ENCODE measurements at regions not wholly inside any gene's neighbourhood (a gene's known extent, or its start where the extent isn't known, plus 50 kb on each side); places are given as distances from the start of the nearest gene placed in this dataset.

GRCh38 chr2:84214455-84214854 lies 244.6 kb downstream of the SUCLG1 start:
- no peaks in the 10 kb centered on the region for H4K20me1 ChIP-seq (ENCODE audit: control insufficient read depth, insufficient read depth)
- H3K27me3 ChIP-seq (replicated peaks in 1 of 2; ENCODE audit: control insufficient read depth in 2 of 2, insufficient read depth in 2 of 2, low read length in 1 of 2) = no peaks in the 10 kb centered on the region
- in situ Hi-C loops (cut with MboI) = no loop called here
- H3K9ac ChIP-seq (ENCODE audit: control insufficient read depth, insufficient read depth, low read length) = no peak overlapping the region
- H3K27ac ChIP-seq (ENCODE audit: control insufficient read depth, insufficient read depth) = no peak overlapping the region
- TF ChIP-seq ZNF24 (IDR thresholded peaks at IDR 0.05) = no peak
- TF ChIP-seq EP300 (IDR thresholded peaks at IDR 0.05; ENCODE audit: borderline replicate concordance in 1 of 2, control insufficient read depth in 1 of 2, low read depth in 2 of 2, low read length in 2 of 2) = no peak
- no peak for TF ChIP-seq SUZ12 (IDR thresholded peaks at IDR 0.05; ENCODE audit: unreplicated experiment)
- TF ChIP-seq POLR2AphosphoS2 (IDR thresholded peaks at IDR 0.05; ENCODE audit: low read depth, low read length) = no peak
- no peak for TF ChIP-seq PKNOX1 (IDR thresholded peaks at IDR 0.05)
- no peak for TF ChIP-seq KAT2A (conservative IDR thresholded peaks at IDR 0.05; ENCODE audit: control insufficient read depth, low read depth, low read length)
- TF ChIP-seq NR2C2 (IDR thresholded peaks at IDR 0.05; ENCODE audit: borderline replicate concordance, control insufficient read depth, insufficient read length, low read depth) = no peak
- TF ChIP-seq NFXL1 (IDR thresholded peaks at IDR 0.05; ENCODE audit: borderline replicate concordance) = no peak
- no peak for TF ChIP-seq YBX1 (IDR thresholded peaks at IDR 0.05)
- TF ChIP-seq STAT1 (conservative IDR thresholded peaks at IDR 0.05) = no peak
- no peaks in the 10 kb centered on the region for H3K36me3 ChIP-seq (ENCODE audit: control insufficient read depth in 2 of 2, insufficient read depth in 2 of 2, low read length in 1 of 2)
- intact Hi-C loops (cut with micrococcal nuclease; ENCODE audit: unreplicated experiment) = no loop called here
- ChIA-PET SMC1A (ENCODE audit: uncharacterized antibody, unreplicated experiment) (no interaction called here), CTCF (interaction anchor here (0.9 kb wide), 1 partner anchor 9 kb away, joined by 3 read pairs; no protein-coding TSS in a partner anchor), POLR2A (no interaction called here), RAD21 (ENCODE audit: unreplicated experiment) (no interaction called here)
- BruUV-seq (replicated peaks) = no TSS peak
- no peak for DNase-seq (ENCODE audit: low read depth, low spot score)
- H3K4me3 ChIP-seq = no peak overlapping the region
- no peak overlapping the region for H3K4me2 ChIP-seq (ENCODE audit: control insufficient read depth, insufficient read depth)
- no peak for ATAC-seq
- no peaks in the 10 kb centered on the region for H3K4me1 ChIP-seq (ENCODE audit: control insufficient read depth, insufficient read depth, low read length)
- H2AFZ ChIP-seq (ENCODE audit: control insufficient read depth, low read depth, low read length) = no peak overlapping the region
- no peak for FAIRE-seq
- 32% methylated on average over 3 of the region's 3 CpGs for WGBS (ENCODE audit: insufficient coverage, insufficient replicate concordance, low lambda C conversion rate, missing lambda C conversion rate)
- no peaks in the 10 kb centered on the region for H3K79me2 ChIP-seq (ENCODE audit: control insufficient read depth, insufficient read depth, low read length)
- H3K9me3 ChIP-seq (replicated peaks; ENCODE audit: control insufficient read depth, insufficient read depth, low read length) = no peaks in the 10 kb centered on the region
